ENCODE measurements at regions not wholly inside any gene's neighbourhood (a gene's known extent, or its start where the extent isn't known, plus 50 kb on each side); places are given as distances from the start of the nearest gene placed in this dataset.

GRCh38 chr6:87798393-87799278, 96.6 kb upstream of the AKIRIN2 start:
- DNase-seq: peak; percentile 22

GRCh38 chr6:87794922-87795885, 93.2 kb upstream of the AKIRIN2 start:
- no peak for DNase-seq

DNA sequence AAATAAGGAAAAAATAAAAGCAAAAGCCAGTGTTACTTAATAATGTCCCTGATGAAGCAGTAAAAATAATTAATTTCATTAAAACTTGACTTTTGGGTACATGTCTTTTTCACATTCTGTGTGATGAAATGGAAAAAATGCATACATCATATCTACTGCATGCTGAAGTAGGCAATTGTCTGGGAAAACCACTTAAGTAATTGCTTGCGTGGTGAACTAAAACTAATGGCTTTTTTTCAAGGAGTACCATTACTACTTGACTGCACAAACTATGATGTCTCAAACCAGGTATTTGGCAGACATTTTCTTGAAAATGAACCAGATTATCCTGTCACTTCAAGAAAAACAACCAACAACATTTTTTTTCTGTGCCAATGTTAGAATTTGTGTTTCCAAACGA, 91.3 kb upstream of the AKIRIN2 start:
- DNase-seq: no peak

- DNase-seq: no peak
These were observed 89.9 kb upstream of the AKIRIN2 start for GRCh38 chr6:87791982-87792381.

DNA sequence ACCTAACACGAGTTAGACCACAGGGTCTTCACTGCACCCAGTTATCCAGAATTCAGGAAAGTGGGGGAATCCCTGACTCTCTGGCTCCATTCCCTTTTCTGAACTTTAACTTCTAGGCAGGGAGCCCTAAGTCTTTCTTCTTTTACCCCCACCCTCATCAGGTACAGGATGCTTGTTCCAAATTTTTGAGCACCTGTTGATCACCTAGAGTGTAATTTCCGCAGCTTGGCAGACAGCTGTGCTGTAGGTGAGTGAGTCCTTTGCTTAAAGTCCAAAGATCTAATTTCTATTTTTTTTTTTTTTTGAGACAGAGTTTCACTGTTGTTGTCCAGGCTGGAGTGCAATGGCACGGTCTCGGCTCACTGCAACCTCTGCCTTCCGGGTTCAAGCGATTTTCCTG, 89.5 kb upstream of the AKIRIN2 start:
- no peak for DNase-seq

DNA sequence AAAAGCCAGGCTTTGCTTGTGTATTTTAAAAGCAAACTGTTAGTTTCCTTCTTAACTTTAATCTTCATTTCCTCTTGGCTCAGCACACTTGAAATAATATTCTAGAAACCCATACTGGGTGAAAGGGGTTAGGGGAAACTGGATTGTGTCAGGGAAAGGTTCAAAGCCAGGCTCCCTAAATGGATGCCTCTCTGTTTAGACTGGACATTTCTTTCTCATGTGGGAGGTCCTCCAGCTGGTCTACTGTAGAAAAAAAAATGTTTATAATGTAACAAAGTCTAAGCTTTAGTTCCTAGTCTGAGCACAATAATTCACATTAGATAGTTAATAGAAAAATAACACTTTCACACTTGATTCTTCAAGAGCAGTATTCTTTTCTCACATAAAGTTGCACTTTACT, 89.0 kb upstream of the AKIRIN2 start:
- DNase-seq: no peak

GRCh38 chr6:87789900-87790290, 87.9 kb upstream of the AKIRIN2 start:
- no peak for DNase-seq

DNA sequence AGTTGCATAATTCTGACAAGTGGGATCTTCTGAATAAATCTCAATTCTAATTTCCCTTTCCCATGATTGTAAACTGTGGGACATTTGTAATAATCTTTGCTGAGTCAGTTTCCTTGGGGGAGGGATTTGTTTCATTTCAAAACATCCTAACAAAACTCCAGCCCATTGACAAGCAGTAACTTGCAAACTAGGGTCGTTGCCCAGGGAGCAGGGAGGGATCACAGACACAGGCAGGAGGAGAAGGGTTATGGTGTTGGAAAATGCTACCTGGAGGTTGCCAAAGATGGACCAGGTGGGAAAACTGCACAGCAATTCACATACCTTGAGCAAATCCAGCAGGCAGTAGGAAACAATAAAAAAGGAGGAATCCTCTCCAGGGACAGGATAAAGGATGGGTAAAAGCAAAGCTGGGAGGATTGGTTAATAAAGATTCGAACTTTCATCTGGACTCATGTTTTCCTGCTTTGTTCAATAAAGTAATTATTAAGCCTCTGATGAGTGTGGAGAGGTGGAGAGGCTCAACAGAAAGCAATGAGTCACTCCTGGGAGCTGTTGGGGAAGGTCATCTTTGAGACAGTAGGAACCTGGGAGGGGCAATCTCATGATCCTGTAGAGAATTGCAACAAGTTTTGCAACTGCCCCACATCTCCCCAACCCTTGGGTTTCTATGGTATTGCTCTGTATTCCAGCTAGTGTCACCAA, 87.3 kb upstream of the AKIRIN2 start:
- DNase-seq: peak; percentile 57

DNA sequence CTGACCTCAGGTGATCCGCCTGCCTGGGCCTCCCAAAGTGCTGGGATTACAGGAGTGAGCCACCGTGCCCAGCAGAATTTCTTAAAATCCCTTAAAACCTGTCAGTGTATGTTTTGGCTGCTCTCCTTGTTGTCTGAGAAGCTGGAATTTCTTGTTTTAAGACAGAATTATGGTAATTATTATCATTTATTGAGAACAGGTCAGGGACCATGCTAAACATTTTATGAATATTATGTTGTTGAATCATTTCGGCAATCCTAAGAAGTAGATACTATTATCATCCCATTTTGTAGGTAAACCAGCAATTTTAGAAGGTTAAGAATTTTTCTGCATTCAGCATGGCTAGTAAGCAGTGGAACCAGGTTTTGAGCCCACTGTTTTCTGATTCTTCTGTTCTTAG, 86.1 kb upstream of the AKIRIN2 start:
- no peak for DNase-seq

GRCh38 chr6:87785229-87785862, 83.3 kb upstream of the AKIRIN2 start:
- DNase-seq: no peak

DNA sequence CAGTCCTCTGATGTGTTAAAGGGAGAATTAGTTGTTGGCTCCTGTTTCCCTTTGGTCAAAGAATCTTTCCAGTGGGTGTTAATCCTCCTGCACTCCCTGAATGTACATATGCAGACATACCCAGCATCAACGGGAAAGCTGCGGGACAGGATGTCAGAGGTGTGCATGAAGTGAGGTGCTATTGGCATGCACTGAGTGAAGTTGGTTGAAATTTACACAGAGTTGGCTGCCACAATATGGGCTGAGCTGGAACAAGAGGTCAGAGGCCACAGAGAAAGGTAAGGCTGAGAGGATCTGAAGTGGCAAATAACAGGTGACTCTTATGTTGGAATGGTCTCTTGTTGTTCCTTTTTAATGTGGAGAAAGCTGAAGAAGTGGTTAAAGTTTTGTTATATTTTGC, 82.7 kb upstream of the AKIRIN2 start:
- peak; percentile 10 for DNase-seq

DNA sequence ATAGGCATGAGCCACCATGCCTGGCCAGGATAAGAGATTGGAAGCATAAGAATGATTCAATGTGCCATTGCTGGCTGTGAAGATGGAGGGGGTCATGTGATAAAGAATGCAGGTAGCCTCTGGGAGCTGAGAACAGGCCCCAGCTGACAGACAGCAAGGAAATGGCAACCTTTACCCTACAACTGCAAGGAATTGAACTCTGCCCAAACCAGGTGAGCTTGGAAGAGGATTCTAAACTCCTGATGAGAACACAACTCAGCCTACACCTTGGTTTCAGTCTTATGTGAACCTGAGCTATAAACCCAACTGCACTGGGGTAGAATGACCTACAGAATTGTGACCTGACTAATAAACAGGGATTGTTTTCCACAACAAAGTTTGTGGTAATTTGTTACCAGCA, 82.0 kb upstream of the AKIRIN2 start:
- no peak for DNase-seq

- DNase-seq: no peak
These were observed 77.5 kb upstream of the AKIRIN2 start for GRCh38 chr6:87779542-87779941.

DNA sequence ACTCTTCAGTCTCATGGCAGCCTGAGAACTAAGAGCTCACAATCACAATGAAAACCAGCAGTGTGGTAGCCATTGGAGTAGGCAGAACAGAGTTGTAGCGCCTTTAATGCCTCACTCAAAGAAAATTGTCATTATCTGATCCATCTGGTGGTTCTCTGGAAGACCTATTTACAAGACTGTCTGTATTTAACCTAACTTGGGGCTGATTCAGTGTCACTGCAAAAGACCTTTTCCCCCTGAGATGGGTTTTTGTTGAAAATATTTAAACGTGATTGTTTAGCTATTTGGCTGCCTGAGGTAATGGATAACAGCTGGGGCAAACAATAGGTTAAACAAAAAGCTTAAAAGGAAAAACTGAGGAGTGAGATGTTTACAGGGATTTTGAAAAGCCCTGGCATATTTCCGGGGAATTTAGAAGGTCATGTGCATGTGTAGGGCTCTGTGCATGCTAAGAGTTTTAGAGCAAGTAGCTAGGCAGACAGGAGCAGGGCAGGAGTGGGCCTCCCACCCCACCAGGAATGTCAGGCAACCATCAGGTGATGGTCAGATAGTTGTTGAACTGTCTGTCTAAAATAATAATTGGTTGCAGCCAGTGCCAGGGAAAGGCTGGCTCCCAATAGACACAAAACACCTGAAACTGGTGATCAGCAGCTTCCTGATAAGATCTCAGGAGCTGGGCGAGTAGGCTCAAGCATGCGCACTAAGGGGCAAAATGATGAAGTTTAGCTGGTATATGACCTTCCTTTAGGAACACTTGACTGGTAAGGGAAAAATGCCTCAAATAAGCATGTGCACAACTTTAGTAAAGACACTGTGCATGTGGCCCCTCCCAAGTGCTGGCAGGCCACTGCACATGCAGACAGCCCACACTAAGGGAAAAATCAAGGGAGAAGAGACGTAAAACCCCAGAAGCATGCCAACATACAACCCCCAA, 70.8 kb upstream of the AKIRIN2 start:
- peak; percentile 12 for DNase-seq

DNA sequence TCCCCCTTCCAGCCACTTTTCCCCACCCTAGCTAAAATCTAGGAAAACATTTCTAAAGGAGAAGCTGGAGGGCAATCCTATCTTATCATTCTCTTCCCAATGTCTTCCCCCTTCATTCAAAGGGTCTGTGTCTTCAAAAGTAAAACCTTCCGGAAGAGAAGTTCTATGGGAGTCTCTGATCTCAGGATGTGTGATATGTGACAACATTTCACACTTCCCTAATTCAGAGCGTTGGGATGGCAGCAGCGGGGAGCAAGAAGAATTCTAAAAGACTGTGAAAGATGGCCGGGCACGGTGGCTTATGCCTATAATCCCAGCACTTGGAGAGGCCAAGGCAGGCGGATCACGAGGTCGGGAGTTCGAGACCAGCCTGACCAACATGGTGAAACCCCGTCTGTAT, 65.4 kb upstream of the AKIRIN2 start:
- no peak for DNase-seq

DNA sequence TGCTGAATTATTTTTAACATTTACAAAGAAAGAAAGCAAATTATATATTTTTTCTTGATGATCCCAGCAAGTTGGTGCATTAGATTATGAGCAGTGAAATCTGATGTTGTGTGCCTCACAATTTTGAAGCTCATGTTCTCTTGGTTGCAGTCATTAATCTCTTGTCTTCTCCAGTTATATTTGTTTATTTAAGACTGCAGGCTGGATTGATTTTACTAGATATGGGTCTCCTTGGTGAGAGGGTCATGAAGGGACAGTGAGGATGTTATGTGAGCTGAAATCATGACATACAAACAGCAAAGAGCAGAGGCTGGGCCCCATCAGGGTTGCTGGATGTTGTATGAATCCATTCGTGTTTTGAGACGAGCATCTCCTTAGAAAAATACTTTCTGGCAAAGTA, 64.2 kb upstream of the AKIRIN2 start:
- DNase-seq: no peak

DNA sequence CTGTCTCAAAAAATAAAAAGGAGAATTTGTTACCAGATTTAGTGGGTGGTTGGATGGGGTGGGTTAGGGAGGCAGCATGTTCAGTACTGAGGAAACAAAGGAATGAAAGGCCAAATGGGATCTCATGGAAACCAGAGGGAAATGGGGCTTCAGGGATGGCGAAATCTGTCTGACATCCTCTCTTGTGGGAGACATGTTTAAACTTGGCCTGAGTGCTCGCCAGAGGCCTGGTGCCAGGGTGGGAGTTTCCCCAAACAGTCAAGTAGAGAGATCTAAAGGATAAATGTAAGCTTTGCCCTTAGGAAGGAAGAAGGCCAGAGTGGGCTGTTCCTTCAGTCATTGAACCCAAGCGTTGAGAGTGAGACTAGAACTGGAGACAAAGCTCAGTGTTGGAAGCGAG, 61.9 kb upstream of the AKIRIN2 start:
- DNase-seq: no peak

DNA sequence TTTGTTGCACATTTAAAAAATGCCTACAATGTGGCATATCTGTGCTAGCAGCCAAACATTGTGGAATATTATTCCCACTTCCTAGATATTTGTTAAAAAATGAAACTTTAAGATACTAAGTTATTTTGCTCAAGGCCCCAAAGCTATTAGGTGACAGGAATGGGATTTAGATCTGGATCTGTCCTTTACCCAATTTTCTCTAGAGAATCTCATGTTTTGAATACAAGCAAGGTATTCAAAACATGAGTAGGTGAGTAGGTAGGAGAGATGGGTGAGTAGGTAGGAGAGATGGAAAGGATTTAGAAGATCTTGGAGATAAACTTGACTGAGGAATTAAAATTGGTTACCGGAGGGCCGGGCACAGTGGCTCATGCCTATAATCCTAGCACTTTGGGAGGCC, 61.2 kb upstream of the AKIRIN2 start:
- DNase-seq: no peak

GRCh38 chr6:87762116-87762515, 60.1 kb upstream of the AKIRIN2 start:
- no peak for DNase-seq

DNA sequence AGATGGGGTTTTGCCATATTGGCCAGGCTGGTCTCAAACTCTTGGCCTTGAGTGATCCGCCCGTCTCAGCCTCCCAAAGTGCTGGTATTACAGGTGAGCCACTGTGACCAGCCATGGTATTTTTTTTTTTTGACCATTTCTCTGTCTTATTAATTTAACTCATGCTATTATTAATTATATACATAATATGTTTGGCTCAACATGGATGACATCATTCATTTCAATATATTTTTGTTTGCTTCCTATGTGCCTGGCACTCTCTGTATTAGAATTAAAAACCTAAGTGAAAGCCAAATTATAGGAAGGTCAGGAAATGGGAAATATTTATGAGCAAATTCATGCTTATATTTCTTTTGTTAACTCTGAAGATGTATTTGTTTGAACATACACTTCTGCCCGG, 55.8 kb upstream of the AKIRIN2 start:
- no peak for DNase-seq

DNA sequence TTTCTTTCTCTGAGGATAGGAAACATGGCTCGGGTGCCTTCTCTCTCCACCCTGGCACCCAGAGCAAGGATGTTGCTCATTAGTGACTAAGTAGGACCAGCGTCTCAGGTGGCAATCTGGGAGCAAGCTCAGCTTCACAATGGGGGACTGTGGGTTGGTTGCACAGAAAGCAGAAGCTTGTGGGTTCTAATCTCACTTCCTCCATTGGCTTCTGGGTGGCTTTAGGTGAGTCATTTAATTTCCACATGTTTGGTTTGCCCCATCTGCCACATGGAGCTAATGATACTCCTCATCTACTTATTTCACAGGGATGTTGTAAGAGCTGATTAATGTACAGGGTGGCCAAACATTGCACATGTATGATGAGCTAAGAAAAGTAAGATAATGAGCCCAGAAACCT, 54.8 kb upstream of the AKIRIN2 start:
- DNase-seq: no peak

Data from DMS53 (cell line).